ENCODE measurements at regions not wholly inside any gene's neighbourhood (a gene's known extent, or its start where the extent isn't known, plus 50 kb on each side); places are given as distances from the start of the nearest gene placed in this dataset.

DNA sequence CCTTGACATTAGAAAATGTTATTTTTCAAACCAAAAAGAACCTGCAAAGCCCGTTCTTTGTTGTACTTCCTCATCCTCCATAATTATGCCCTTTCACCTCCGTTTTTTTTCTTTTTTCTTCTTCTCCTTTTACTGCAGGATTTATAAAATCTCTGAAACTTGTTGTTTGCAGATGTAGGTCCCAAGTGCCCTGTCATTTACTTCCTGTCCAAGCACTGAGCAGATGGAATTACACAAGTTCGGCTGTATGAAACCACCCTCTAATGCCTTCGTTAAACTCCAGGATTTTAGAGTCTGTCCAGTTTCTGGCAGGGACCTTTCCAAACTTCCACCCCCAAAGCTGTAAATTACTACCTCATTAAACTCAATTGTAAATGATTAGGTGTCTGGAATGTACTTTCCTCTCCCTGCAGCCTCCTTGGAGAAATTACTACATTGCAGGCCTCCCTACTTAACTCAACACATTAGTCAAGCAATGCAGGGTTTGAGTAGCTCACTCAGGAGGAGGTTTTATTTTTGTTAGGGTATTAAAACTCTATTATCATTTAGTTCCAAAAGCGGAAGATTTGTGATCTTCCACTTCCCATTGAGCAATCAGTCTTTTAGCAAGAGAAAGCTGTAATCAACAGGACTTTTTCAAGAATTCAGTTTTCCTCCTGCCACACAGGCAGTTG is 125.6 kb upstream of the LPAR1 start:
- DNase-seq (ENCODE audit: low read depth) = no peak
- in situ Hi-C loops (cut with HindIII; ENCODE audit: low sequenced_read_pairs) = loop anchor here (5.0 kb wide), 2 partner anchors 52 to 73 kb away; no protein-coding TSS in a partner anchor
- TF ChIP-seq, protein P1, sequence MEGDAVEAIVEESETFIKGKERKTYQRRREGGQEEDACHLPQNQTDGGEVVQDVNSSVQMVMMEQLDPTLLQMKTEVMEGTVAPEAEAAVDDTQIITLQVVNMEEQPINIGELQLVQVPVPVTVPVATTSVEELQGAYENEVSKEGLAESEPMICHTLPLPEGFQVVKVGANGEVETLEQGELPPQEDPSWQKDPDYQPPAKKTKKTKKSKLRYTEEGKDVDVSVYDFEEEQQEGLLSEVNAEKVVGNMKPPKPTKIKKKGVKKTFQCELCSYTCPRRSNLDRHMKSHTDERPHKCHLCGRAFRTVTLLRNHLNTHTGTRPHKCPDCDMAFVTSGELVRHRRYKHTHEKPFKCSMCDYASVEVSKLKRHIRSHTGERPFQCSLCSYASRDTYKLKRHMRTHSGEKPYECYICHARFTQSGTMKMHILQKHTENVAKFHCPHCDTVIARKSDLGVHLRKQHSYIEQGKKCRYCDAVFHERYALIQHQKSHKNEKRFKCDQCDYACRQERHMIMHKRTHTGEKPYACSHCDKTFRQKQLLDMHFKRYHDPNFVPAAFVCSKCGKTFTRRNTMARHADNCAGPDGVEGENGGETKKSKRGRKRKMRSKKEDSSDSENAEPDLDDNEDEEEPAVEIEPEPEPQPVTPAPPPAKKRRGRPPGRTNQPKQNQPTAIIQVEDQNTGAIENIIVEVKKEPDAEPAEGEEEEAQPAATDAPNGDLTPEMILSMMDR (IDR thresholded peaks at IDR 0.05; ENCODE audit: low read depth, low read length, missing control alignments) = no peak

GRCh38 chr9:111162026-111162425 is 123.8 kb upstream of the LPAR1 start:
- in situ Hi-C loops (cut with HindIII; ENCODE audit: low sequenced_read_pairs) = loop anchor here (5.0 kb wide), 2 partner anchors 50 to 75 kb away; no protein-coding TSS in a partner anchor
- no peak overlapping the region for H3K4me3 ChIP-seq (ENCODE audit: low read depth, low read length)
- TF ChIP-seq, protein P1 (IDR thresholded peaks at IDR 0.05; ENCODE audit: low read depth, low read length, missing control alignments) = no peak
- no peak for DNase-seq (ENCODE audit: low read depth)

More for the DNA sequence above, 125.6 kb upstream of the LPAR1 start:
- no peak overlapping the region for H3K4me3 ChIP-seq (ENCODE audit: low read depth, low read length)

GRCh38 chr9:111161015-111161415 is 122.7 kb upstream of the LPAR1 start:
- TF ChIP-seq, protein P1 (IDR thresholded peaks at IDR 0.05; ENCODE audit: low read depth, low read length, missing control alignments) = no peak

GRCh38 chr9:111158999-111159398 is 120.7 kb upstream of the LPAR1 start:
- DNase-seq (ENCODE audit: low read depth) = no peak
- in situ Hi-C loops (cut with HindIII; ENCODE audit: low sequenced_read_pairs) = no loop called here
- TF ChIP-seq, protein P1 (IDR thresholded peaks at IDR 0.05; ENCODE audit: low read depth, low read length, missing control alignments) = no peak
- H3K4me3 ChIP-seq (ENCODE audit: low read depth, low read length) = no peak overlapping the region

More at GRCh38 chr9:111161015-111161415, 122.7 kb upstream of the LPAR1 start:
- no peak overlapping the region for H3K4me3 ChIP-seq (ENCODE audit: low read depth, low read length)
- peak; percentile 48 for DNase-seq (ENCODE audit: low read depth)
- in situ Hi-C loops (cut with HindIII; ENCODE audit: low sequenced_read_pairs) = loop anchor here (5.0 kb wide), 2 partner anchors 49 to 76 kb away; no protein-coding TSS in a partner anchor

DNA sequence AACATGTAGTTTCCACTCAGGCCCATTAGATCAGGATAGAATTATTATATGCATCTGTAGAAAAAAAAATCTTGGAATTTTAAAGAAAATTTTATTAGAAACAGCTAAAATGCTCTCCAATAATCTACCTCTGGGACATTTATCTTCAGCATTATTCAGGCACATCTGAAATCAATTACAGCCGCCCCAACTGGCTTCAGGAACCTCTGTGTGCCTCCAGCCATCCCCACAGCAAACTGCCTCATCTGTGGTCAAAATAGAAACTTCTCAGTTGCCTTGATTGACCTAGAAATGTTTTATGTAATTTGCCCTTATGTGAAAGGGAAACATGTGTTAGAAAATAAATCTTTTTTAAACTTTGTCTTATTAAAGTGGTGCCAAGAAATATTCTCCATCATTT is 120.1 kb upstream of the LPAR1 start:
- TF ChIP-seq, protein P1 (IDR thresholded peaks at IDR 0.05; ENCODE audit: low read depth, low read length, missing control alignments) = no peak
- in situ Hi-C loops (cut with HindIII; ENCODE audit: low sequenced_read_pairs) = no loop called here
- peak; percentile 53 for DNase-seq (ENCODE audit: low read depth)

GRCh38 chr9:111154081-111154562 is 115.9 kb upstream of the LPAR1 start:
- no peak overlapping the region for H3K4me3 ChIP-seq (ENCODE audit: low read depth, low read length)
- in situ Hi-C loops (cut with HindIII; ENCODE audit: low sequenced_read_pairs) = no loop called here
- TF ChIP-seq, protein P1 (IDR thresholded peaks at IDR 0.05; ENCODE audit: low read depth, low read length, missing control alignments) = no peak
- peak; percentile 42 for DNase-seq (ENCODE audit: low read depth)

More for the DNA sequence above, 120.1 kb upstream of the LPAR1 start:
- no peak overlapping the region for H3K4me3 ChIP-seq (ENCODE audit: low read depth, low read length)

All from astrocyte of the cerebellum (primary cell).